IMR-90 (cell line): ENCODE measurements at regions not wholly inside any gene's neighbourhood (a gene's known extent, or its start where the extent isn't known, plus 50 kb on each side); places are given as distances from the start of the nearest gene placed in this dataset.

ENCODE experiments used
- BHLHE40 ChIP-seq: fragments of 150-350 bp; IDR thresholded peaks from 2 replicates; pipeline ENCODE4 v1.6.1; 2016; ENCODE audit warnings: mild to moderate bottlenecking, low read depth, low read length
- CEBPB ChIP-seq: IDR thresholded peaks from 2 replicates; pipeline ENCODE4 v1.6.1; 2012; ENCODE audit warnings: low read depth, low read length, improper control_type of control experiment
- CTCF ChIP-seq: conservative IDR thresholded peaks from 2 replicates; pipeline ENCODE4 v1.5.1; 2012; ENCODE audit warnings: mild to moderate bottlenecking, low read depth, low read length, improper control_type of control experiment
- MAFK ChIP-seq: IDR thresholded peaks from 2 replicates; pipeline ENCODE4 v1.6.1; 2012; ENCODE audit warnings: low read depth, low read length, improper control_type of control experiment
- MAZ ChIP-seq: IDR thresholded peaks from 2 replicates; pipeline ENCODE4 v1.6.1; 2012; ENCODE audit warnings: low read depth, mild to moderate bottlenecking, low read length, improper control_type of control experiment, moderate library complexity, borderline replicate concordance
- POLR2A ChIP-seq: IDR thresholded peaks from 2 replicates; pipeline ENCODE4 v1.6.1; 2012; ENCODE audit warnings: mild to moderate bottlenecking, low read depth, low read length
- RFX5 ChIP-seq: IDR thresholded peaks from 2 replicates; pipeline ENCODE4 v1.8.0; 2012; ENCODE audit warnings: low read depth, mild to moderate bottlenecking, low read length, moderate library complexity

DNA sequence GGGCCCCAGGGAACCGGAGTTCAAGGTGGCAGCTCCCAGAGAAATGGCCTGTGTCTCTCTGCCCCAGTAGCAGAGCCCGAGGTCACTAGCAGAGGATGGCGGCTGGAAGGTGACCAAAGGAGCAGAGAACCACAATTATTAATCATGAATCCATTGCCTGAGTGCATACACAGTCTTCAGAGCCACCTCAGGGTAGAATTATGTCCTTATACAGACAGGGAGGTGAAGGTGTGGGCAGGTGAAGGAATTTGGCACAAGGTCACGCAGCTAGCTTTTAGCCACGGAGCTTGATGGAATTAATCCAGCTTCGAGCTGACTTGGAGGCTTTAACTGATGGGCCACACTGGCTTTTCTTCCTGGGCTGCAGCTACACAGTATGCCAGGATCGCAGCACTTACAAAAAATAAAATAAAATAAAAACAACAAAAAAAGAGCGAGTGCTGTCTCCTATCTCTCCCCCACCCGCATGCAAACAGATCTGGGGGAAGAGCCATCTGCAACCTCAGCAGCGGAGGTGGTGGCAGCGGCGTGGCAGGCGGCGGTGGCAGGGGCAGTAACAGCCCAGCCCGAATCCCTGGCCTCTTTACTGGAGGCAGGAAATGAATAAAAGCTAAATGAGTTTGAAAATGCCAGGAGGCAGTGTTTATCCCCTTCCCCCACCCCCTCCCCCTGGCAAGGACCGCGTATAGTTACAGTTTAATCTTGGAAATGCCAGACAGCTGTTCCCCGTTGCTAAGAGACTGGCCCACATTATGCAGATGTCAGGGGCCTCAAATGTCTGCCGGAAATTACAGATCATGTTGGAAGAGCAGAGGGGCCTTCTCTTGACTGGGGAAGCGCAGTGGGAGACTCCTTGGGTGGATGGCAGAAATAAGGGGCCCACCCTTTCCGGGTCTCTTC is 93.5 kb downstream of the LRRC74A start:
- TF ChIP-seq CTCF (no peak), RFX5 (no peak), POLR2A (0 out of 2 replicates have a peak, but pooled peaks have one; percentile 41), MAZ (peak; percentile 35; the same call in 1 of the 2 replicates), MAFK (0 out of 2 replicates have a peak, but pooled peaks have one; percentile 3), BHLHE40 (no peak), CEBPB (no peak)
